ENCODE measurements at regions not wholly inside any gene's neighbourhood (a gene's known extent, or its start where the extent isn't known, plus 50 kb on each side); places are given as distances from the start of the nearest gene placed in this dataset.

- H3K4me3 ChIP-seq (ENCODE audit: low read depth, low read length), result no peak overlapping the region
- no peak for DNase-seq (ENCODE audit: low read depth, low spot score)
- ChIA-PET CTCF (no interaction called here), POLR2A (no interaction called here)
- no peak overlapping the region for H3K27ac ChIP-seq (ENCODE audit: low read depth, low read length)
- TF ChIP-seq CTCF (IDR thresholded peaks at IDR 0.05; ENCODE audit: low read depth, low read length), result no peak
- H3K27me3 ChIP-seq (ENCODE audit: control insufficient read depth, insufficient read depth, low read length), result no peaks in the 10 kb centered on the region
- peaks cover 43% of the 10 kb centered on the region for H3K9me3 ChIP-seq (ENCODE audit: control insufficient read depth, insufficient read depth, low read length)
Observed at GRCh38 chr5:3300726-3301125, 294.9 kb upstream of the IRX1 start.

DNA sequence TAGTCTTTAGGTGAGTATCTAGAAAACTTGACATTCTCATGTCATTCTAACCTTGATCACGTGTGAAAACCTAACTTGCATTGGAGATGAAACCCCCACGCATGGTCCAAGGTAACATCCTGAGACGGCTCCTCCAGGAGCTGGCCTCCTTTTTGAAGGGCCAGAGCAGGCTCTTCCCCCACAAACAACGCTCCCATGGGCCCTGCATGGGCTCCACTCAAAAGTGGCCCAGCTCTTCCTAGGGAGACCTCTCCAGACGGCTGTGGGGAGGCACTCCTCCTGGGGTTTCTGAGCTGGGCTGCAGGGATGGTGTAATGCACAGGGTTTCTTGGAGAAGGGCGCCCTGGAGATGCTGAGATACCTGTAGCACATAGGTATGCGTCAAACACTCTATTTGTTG lies 296.2 kb upstream of the IRX1 start:
- H3K9me3 ChIP-seq (ENCODE audit: control insufficient read depth, insufficient read depth, low read length), result peaks cover 32% of the 10 kb centered on the region
- H3K4me3 ChIP-seq (ENCODE audit: low read depth, low read length), result no peak overlapping the region
- POLR2A ChIA-PET, result no interaction called here
- H3K27ac ChIP-seq (ENCODE audit: low read depth, low read length), result no peak overlapping the region
- TF ChIP-seq CTCF (IDR thresholded peaks at IDR 0.05; ENCODE audit: low read depth, low read length), result no peak
- CTCF ChIA-PET, result no interaction called here
- H3K27me3 ChIP-seq (ENCODE audit: control insufficient read depth, insufficient read depth, low read length), result no peaks in the 10 kb centered on the region
- DNase-seq (ENCODE audit: low read depth, low spot score), result no peak

DNA sequence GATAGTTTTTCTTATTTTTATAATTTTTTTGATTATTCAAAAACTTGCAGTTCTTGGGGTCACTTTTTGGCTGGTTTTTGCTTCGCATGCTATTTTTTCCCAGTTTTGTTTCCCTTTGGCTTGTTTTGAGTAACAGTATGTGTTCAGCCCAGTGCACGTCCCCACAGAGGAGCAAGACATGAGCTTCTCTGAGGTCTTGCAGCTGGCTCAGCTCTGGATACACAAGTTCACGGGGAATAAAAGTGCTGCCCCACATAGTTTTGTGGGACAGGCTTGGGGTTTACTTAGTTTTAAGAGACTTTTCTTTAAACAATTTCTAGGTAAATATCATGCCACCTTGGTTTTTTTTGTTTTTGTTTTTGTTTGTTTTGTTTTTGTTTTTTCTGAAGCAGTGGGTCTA lies 297.8 kb upstream of the IRX1 start:
- CTCF ChIA-PET, result no interaction called here
- Histone ChIP-seq H3K27ac (ENCODE audit: low read depth, low read length) (no peak overlapping the region), H3K27me3 (ENCODE audit: control insufficient read depth, insufficient read depth, low read length) (no peaks in the 10 kb centered on the region), H3K4me3 (ENCODE audit: low read depth, low read length) (no peak overlapping the region), H3K9me3 (ENCODE audit: control insufficient read depth, insufficient read depth, low read length) (peaks cover 37% of the 10 kb centered on the region)
- no peak for TF ChIP-seq CTCF (IDR thresholded peaks at IDR 0.05; ENCODE audit: low read depth, low read length)
- no peak for DNase-seq (ENCODE audit: low read depth, low spot score)
- POLR2A ChIA-PET, result no interaction called here

GRCh38 chr5:3288325-3288724 lies 307.3 kb upstream of the IRX1 start:
- Histone ChIP-seq H3K9me3 (ENCODE audit: control insufficient read depth, insufficient read depth, low read length) (peaks cover 53% of the 10 kb centered on the region), H3K4me3 (ENCODE audit: low read depth, low read length) (no peak overlapping the region), H3K27ac (ENCODE audit: low read depth, low read length) (no peak overlapping the region), H3K27me3 (ENCODE audit: control insufficient read depth, insufficient read depth, low read length) (no peaks in the 10 kb centered on the region)
- CTCF ChIA-PET, result no interaction called here
- POLR2A ChIA-PET, result no interaction called here
- no peak for TF ChIP-seq CTCF (IDR thresholded peaks at IDR 0.05; ENCODE audit: low read depth, low read length)
- no peak for DNase-seq (ENCODE audit: low read depth, low spot score)

GRCh38 chr5:3287516-3287915 lies 308.1 kb upstream of the IRX1 start:
- ChIA-PET POLR2A (no interaction called here), CTCF (no interaction called here)
- peaks cover 56% of the 10 kb centered on the region for H3K9me3 ChIP-seq (ENCODE audit: control insufficient read depth, insufficient read depth, low read length)
- no peak for TF ChIP-seq CTCF (IDR thresholded peaks at IDR 0.05; ENCODE audit: low read depth, low read length)
- H3K27ac ChIP-seq (ENCODE audit: low read depth, low read length), result no peak overlapping the region
- no peak overlapping the region for H3K4me3 ChIP-seq (ENCODE audit: low read depth, low read length)
- no peaks in the 10 kb centered on the region for H3K27me3 ChIP-seq (ENCODE audit: control insufficient read depth, insufficient read depth, low read length)
- DNase-seq (ENCODE audit: low read depth, low spot score), result no peak
